HEK293 (cell line): ENCODE measurements at regions not wholly inside any gene's neighbourhood (a gene's known extent, or its start where the extent isn't known, plus 50 kb on each side); places are given as distances from the start of the nearest gene placed in this dataset.

Source experiments
- MYNN ChIP-seq: fragments of 450-650 bp; formaldehyde crosslinking; IDR thresholded peaks from 2 replicates; pipeline ENCODE4 v1.5.1; 2016; ENCODE audit warnings: missing biosample characterization, missing genetic modification characterization, borderline replicate concordance
- REST ChIP-seq: fragments of 450-650 bp; formaldehyde crosslinking; IDR thresholded peaks from 2 replicates; pipeline ENCODE4 v1.5.1; 2016; ENCODE audit warnings: missing biosample characterization, missing genetic modification characterization
- ZNF701 ChIP-seq: fragments of 450-650 bp; formaldehyde crosslinking; IDR thresholded peaks from 2 replicates; pipeline ENCODE4 v1.5.1; 2016; ENCODE audit warnings: missing biosample characterization, missing genetic modification characterization

GRCh38 chr5:145629047-145629446, 206.1 kb downstream of the PRELID2 start:
- TF ChIP-seq REST (tag by site-specific recombination) (no peak), ZNF701 (tag by site-specific recombination) (no peak), MYNN (no peak)
